ENCODE measurements at regions not wholly inside any gene's neighbourhood (a gene's known extent, or its start where the extent isn't known, plus 50 kb on each side); places are given as distances from the start of the nearest gene placed in this dataset.

- TF ChIP-seq POLR2A (IDR thresholded peaks at IDR 0.05) (no peak), CTCF (IDR thresholded peaks at IDR 0.05) (no peak)
Measured at GRCh38 chr10:128792426-128793140, 666.4 kb upstream of the MKI67 start.

Measured in sigmoid colon (tissue), 3 donors.